ENCODE measurements at regions not wholly inside any gene's neighbourhood (a gene's known extent, or its start where the extent isn't known, plus 50 kb on each side); places are given as distances from the start of the nearest gene placed in this dataset.

DNA sequence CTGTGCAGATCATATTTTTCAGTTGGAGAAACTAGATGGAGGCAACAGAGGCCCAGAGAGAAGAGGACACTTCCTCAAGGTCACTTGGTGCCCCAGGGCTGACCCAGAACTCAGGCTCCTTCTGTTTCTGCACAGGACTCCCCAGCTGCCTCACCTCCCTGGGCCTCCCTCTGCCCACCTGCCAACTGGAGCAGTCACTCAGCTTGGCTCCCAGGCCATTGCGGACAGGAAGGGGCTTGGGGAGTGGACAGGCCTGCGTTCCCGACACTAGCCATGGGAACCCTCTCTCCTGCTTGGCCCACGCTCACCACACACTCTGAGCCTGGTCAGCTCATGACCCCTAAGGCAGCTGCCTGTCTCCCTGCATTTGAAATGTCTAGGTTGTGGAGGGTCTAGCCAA is 78.1 kb upstream of the BRD7 start:
- DNase-seq: no peak
- TF ChIP-seq, protein P1, sequence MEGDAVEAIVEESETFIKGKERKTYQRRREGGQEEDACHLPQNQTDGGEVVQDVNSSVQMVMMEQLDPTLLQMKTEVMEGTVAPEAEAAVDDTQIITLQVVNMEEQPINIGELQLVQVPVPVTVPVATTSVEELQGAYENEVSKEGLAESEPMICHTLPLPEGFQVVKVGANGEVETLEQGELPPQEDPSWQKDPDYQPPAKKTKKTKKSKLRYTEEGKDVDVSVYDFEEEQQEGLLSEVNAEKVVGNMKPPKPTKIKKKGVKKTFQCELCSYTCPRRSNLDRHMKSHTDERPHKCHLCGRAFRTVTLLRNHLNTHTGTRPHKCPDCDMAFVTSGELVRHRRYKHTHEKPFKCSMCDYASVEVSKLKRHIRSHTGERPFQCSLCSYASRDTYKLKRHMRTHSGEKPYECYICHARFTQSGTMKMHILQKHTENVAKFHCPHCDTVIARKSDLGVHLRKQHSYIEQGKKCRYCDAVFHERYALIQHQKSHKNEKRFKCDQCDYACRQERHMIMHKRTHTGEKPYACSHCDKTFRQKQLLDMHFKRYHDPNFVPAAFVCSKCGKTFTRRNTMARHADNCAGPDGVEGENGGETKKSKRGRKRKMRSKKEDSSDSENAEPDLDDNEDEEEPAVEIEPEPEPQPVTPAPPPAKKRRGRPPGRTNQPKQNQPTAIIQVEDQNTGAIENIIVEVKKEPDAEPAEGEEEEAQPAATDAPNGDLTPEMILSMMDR (IDR thresholded peaks at IDR 0.05; ENCODE audit: low read depth, low read length): no peak
- Histone ChIP-seq H3K9me3 (ENCODE audit: severe bottlenecking) (peaks cover 6% of the 10 kb centered on the region), H3K4me3 (ENCODE audit: low read depth, low read length) (no peak overlapping the region), H3K27me3 (ENCODE audit: insufficient read depth, low read depth, severe bottlenecking) (no peaks in the 10 kb centered on the region), H3K36me3 (no peaks in the 10 kb centered on the region), H3K27ac (no peak overlapping the region)

DNA sequence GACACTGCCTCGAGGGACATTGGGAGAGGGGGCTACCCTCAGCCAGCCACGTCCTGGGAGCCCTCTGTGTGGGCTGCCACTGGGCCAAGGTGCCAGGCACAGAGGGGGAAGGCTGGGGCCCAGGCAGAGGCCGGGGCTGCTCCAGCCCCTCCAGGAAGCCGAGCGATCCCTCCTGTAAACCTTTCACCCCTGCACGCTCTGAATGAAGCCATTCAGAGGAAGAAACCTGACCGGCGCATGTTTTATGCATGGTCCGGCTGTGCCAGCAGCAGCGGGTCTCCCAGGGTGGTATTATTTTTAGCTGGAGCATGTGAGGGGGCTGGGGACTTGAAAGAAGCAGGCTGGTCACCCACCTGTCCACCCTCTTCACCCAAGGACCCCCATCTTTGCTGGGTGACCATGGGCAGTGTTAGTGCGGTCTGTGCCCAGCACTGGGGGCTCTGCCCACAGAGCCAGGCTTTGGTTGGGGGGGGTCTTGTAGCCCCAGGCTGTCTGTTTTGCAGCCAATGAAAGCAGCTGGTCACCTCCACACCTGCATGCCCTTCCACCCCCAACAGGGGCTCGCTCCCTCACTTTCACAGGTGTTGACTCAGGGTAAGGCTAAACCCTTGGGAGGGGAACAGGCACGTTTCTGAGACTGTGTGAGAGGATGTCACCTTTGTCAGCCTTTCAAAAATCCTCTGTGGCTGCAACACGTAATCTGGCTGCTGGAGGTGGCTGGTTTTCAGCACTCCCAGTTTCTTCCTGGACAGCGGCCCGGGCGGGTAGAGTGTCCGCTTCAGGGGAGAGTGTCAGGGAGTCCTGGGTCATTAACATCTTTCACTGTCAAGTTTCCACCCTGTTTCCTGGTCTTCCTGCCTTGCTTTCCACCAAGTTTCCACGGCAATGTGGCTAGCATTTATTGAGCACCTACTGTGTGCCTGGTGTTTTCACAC is 77.1 kb upstream of the BRD7 start:
- no peak for DNase-seq
- H3K4me3 ChIP-seq (ENCODE audit: low read depth, low read length): no peak overlapping the region
- H3K27ac ChIP-seq: no peak overlapping the region
- H3K9me3 ChIP-seq (ENCODE audit: severe bottlenecking): peaks cover 9% of the 10 kb centered on the region
- no peaks in the 10 kb centered on the region for H3K36me3 ChIP-seq
- TF ChIP-seq, protein P1 (IDR thresholded peaks at IDR 0.05; ENCODE audit: low read depth, low read length): no peak
- no peaks in the 10 kb centered on the region for H3K27me3 ChIP-seq (ENCODE audit: insufficient read depth, low read depth, severe bottlenecking)

DNA sequence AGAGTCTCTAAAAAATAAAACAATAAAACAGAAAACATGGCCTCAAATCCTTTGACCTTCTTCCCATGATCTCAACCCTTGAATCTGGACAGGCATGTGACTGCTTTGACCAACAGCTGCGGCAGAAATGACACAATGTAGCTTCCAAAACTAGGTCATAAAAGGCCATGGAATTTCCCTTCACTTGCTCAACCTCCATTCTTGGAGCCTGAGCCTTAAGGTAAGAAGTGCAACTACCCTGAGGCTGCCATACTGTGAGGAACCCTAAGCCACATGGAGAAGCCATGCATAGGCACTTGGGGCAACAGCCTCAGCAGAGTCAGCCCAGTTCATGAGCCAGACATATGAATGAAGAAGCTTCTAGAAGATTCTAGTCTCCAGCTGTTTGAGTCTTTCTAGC is 75.7 kb upstream of the BRD7 start:
- Histone ChIP-seq H3K4me3 (ENCODE audit: low read depth, low read length) (no peak overlapping the region), H3K36me3 (no peaks in the 10 kb centered on the region), H3K9me3 (ENCODE audit: severe bottlenecking) (peaks cover 9% of the 10 kb centered on the region), H3K27me3 (ENCODE audit: insufficient read depth, low read depth, severe bottlenecking) (no peaks in the 10 kb centered on the region), H3K27ac (no peak overlapping the region)
- no peak for DNase-seq
- TF ChIP-seq, protein P1 (IDR thresholded peaks at IDR 0.05; ENCODE audit: low read depth, low read length): no peak

DNA sequence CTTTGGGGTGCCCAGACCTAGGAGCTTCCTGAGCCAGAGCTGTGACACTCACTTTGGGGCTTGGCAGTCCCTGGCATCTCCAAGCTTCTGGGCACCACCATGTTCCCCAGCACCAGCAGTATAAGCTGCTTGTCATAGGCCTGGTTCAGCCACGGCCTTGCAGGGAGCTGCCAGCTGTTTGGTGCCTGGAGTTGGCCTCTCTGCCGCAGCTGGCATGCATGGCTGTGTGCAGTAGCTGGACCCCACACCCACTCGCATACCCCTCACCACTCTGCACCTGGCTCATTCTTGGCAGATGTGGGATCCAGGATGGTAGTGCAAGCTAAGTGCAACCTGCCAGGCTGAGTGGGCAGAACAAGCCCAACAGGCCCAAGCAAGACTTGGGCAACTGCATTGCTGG is 73.4 kb upstream of the BRD7 start:
- DNase-seq: no peak
- Histone ChIP-seq H3K27ac (no peak overlapping the region), H3K9me3 (ENCODE audit: severe bottlenecking) (peaks cover 16% of the 10 kb centered on the region), H3K27me3 (ENCODE audit: insufficient read depth, low read depth, severe bottlenecking) (no peaks in the 10 kb centered on the region), H3K36me3 (no peaks in the 10 kb centered on the region), H3K4me3 (ENCODE audit: low read depth, low read length) (no peak overlapping the region)
- TF ChIP-seq, protein P1 (IDR thresholded peaks at IDR 0.05; ENCODE audit: low read depth, low read length): no peak

DNA sequence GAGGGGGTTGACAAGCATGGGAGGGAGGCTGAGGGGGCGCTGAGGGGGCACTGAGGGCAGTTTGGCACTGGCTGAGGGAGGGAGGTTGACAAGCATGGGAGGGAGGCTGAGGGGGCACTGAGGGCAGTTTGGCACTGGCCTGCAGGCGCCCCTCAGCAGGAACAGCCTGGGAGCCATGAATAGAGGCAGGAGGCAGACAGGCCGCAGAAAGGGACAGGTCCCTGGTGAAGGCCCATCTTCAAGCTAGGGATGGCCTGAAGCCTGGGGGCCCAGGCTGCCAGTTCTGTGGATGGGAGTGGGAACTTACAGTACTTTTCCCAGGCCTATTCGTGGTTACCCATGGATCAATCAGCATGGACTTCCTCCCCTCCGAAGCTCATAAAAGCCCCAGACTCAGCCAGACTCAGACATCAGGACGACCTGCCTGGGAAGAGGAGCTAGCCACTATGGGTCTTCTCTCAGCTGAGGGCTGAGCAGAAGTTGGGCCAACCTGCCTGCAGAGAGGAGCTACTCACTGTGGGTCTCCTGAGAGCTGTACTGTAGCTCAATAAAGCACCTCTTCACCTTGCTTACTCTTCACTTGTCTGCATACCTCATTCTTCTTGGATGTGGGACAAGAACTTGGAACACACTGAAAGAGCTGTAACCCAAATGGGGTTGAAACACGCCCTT is 72.8 kb upstream of the BRD7 start:
- H3K36me3 ChIP-seq: no peaks in the 10 kb centered on the region
- peaks cover 16% of the 10 kb centered on the region for H3K9me3 ChIP-seq (ENCODE audit: severe bottlenecking)
- H3K27ac ChIP-seq: no peak overlapping the region
- no peaks in the 10 kb centered on the region for H3K27me3 ChIP-seq (ENCODE audit: insufficient read depth, low read depth, severe bottlenecking)
- TF ChIP-seq, protein P1 (IDR thresholded peaks at IDR 0.05; ENCODE audit: low read depth, low read length): no peak
- H3K4me3 ChIP-seq (ENCODE audit: low read depth, low read length): no peak overlapping the region
- no peak for DNase-seq

All from WERI-Rb-1 (cell line).